GM21619 (cell line): ENCODE measurements at regions not wholly inside any gene's neighbourhood (a gene's known extent, or its start where the extent isn't known, plus 50 kb on each side); places are given as distances from the start of the nearest gene placed in this dataset.

Experiments used
- ATAC-seq: cut with Tn5 transposase; IDR thresholded peaks from one replicate; pipeline ENCODE4 v1.9.1; 2021; ENCODE audit not compliant: unreplicated experiment

- no peak for ATAC-seq
These were observed 195.9 kb downstream of the HS3ST3A1 start for GRCh38 chr17:13405807-13406206.

- ATAC-seq, result no peak
These were observed 196.6 kb downstream of the HS3ST3A1 start for GRCh38 chr17:13405080-13405479.

GRCh38 chr17:13403982-13404946, 197.5 kb downstream of the HS3ST3A1 start:
- ATAC-seq, result no peak

- ATAC-seq, result no peak
These were observed 201.2 kb downstream of the HS3ST3A1 start for GRCh38 chr17:13400491-13400890.

GRCh38 chr17:13398853-13399252, 202.9 kb downstream of the HS3ST3A1 start:
- ATAC-seq, result no peak

- no peak for ATAC-seq
These were observed 203.6 kb downstream of the HS3ST3A1 start for GRCh38 chr17:13398091-13398490.

- ATAC-seq, result no peak
These were observed 205.9 kb downstream of the HS3ST3A1 start for GRCh38 chr17:13395862-13396261.

GRCh38 chr17:13395346-13395745, 206.4 kb downstream of the HS3ST3A1 start:
- ATAC-seq, result no peak

GRCh38 chr17:13393841-13394710, 207.7 kb downstream of the HS3ST3A1 start:
- ATAC-seq, result no peak

- ATAC-seq, result no peak
These were observed 213.8 kb downstream of the HS3ST3A1 start for GRCh38 chr17:13387952-13388351.

GRCh38 chr17:13387236-13387635, 214.5 kb downstream of the HS3ST3A1 start:
- ATAC-seq, result no peak

- ATAC-seq, result no peak
These were observed 216.2 kb downstream of the HS3ST3A1 start for GRCh38 chr17:13385481-13385911.

GRCh38 chr17:13384626-13385025, 217.1 kb downstream of the HS3ST3A1 start:
- no peak for ATAC-seq

GRCh38 chr17:13378361-13378760, 223.4 kb downstream of the HS3ST3A1 start:
- ATAC-seq, result no peak

- ATAC-seq, result no peak
These were observed 227.3 kb downstream of the HS3ST3A1 start for GRCh38 chr17:13374203-13375143.

- ATAC-seq, result no peak
These were observed 229.3 kb downstream of the HS3ST3A1 start for GRCh38 chr17:13372432-13372831.

- no peak for ATAC-seq
These were observed 234.6 kb downstream of the HS3ST3A1 start for GRCh38 chr17:13367154-13367553.

- ATAC-seq, result no peak
These were observed 236.4 kb downstream of the HS3ST3A1 start for GRCh38 chr17:13365331-13365730.

GRCh38 chr17:13363771-13364170, 238.0 kb downstream of the HS3ST3A1 start:
- no peak for ATAC-seq

GRCh38 chr17:13362341-13363122, 239.2 kb downstream of the HS3ST3A1 start:
- no peak for ATAC-seq
